ENCODE measurements at regions not wholly inside any gene's neighbourhood (a gene's known extent, or its start where the extent isn't known, plus 50 kb on each side); places are given as distances from the start of the nearest gene placed in this dataset.

- Mint-ChIP-seq H3K4me1 (ENCODE audit: low read depth) (no peaks in the 10 kb centered on the region), H3K36me3 (ENCODE audit: low read depth) (no peaks in the 10 kb centered on the region), H3K4me3 (no peak overlapping the region), H3K9me3 (no peaks in the 10 kb centered on the region), H3K27ac (no peak overlapping the region), H3K27me3 (peaks cover 7% of the 10 kb centered on the region)
- TF ChIP-seq CTCF (IDR thresholded peaks at IDR 0.05) = no peak
- POLR2A ChIA-PET = no interaction called here
- ATAC-seq (no peak), DNase-seq (no peak)
- CTCF ChIA-PET = no interaction called here
- intact Hi-C loops (cut with micrococcal nuclease) = no loop called here
Measured at GRCh38 chr7:41779918-41780317, 77.0 kb upstream of the INHBA start.

GRCh38 chr7:41777894-41778596, 75.2 kb upstream of the INHBA start:
- no peaks in the 10 kb centered on the region for H3K36me3 Mint-ChIP-seq (ENCODE audit: low read depth)
- no peak for ATAC-seq
- intact Hi-C loops (cut with micrococcal nuclease) = no loop called here
- H3K4me1 Mint-ChIP-seq (ENCODE audit: low read depth) = no peaks in the 10 kb centered on the region
- peaks cover 7% of the 10 kb centered on the region for H3K27me3 Mint-ChIP-seq
- POLR2A ChIA-PET = no interaction called here
- H3K4me3 Mint-ChIP-seq = no peak overlapping the region
- DNase-seq = no peak
- TF ChIP-seq CTCF (IDR thresholded peaks at IDR 0.05) = no peak
- H3K9me3 Mint-ChIP-seq = no peaks in the 10 kb centered on the region
- H3K27ac Mint-ChIP-seq = no peak overlapping the region
- CTCF ChIA-PET = no interaction called here

GRCh38 chr7:41774966-41775365, 72.1 kb upstream of the INHBA start:
- TF ChIP-seq CTCF (IDR thresholded peaks at IDR 0.05) = no peak
- Mint-ChIP-seq H3K4me3 (no peak overlapping the region), H3K9me3 (no peaks in the 10 kb centered on the region), H3K27me3 (peaks cover 4% of the 10 kb centered on the region), H3K36me3 (ENCODE audit: low read depth) (no peaks in the 10 kb centered on the region), H3K27ac (no peak overlapping the region), H3K4me1 (ENCODE audit: low read depth) (no peaks in the 10 kb centered on the region)
- ChIA-PET CTCF (no interaction called here), POLR2A (no interaction called here)
- ATAC-seq = no peak
- intact Hi-C loops (cut with micrococcal nuclease) = no loop called here
- DNase-seq = no peak

DNA sequence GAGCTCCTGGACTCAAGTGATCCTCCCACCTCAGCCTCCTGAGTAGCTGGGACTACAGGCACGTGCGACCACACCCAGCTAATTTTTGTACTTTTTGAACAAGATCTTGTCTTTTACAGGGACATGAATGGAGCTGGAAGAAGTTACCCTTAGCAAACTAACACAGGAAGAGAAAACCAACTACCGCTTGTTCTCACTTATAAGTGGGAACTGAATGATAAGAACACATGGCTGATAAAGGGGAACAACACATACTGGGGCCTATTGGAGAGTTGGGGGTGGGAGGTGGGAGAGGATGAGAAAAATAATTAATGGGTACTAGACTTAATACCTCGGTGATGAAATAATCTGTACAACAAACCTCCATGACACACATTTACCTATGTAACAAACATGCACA, 70.9 kb upstream of the INHBA start:
- POLR2A ChIA-PET = no interaction called here
- no peak overlapping the region for H3K4me3 Mint-ChIP-seq
- DNase-seq = no peak
- no peaks in the 10 kb centered on the region for H3K36me3 Mint-ChIP-seq (ENCODE audit: low read depth)
- CTCF ChIA-PET = no interaction called here
- TF ChIP-seq CTCF (IDR thresholded peaks at IDR 0.05) = no peak
- peaks cover 2% of the 10 kb centered on the region for H3K27me3 Mint-ChIP-seq
- H3K4me1 Mint-ChIP-seq (ENCODE audit: low read depth) = no peaks in the 10 kb centered on the region
- intact Hi-C loops (cut with micrococcal nuclease) = no loop called here
- H3K9me3 Mint-ChIP-seq = no peaks in the 10 kb centered on the region
- ATAC-seq = no peak
- no peak overlapping the region for H3K27ac Mint-ChIP-seq

GRCh38 chr7:41771717-41772116, 68.8 kb upstream of the INHBA start:
- ATAC-seq (no peak), DNase-seq (no peak)
- Mint-ChIP-seq H3K27ac (no peak overlapping the region), H3K4me3 (no peak overlapping the region), H3K27me3 (peaks cover 2% of the 10 kb centered on the region), H3K9me3 (no peaks in the 10 kb centered on the region), H3K36me3 (ENCODE audit: low read depth) (no peaks in the 10 kb centered on the region), H3K4me1 (ENCODE audit: low read depth) (no peaks in the 10 kb centered on the region)
- TF ChIP-seq CTCF (IDR thresholded peaks at IDR 0.05) = no peak
- ChIA-PET POLR2A (no interaction called here), CTCF (no interaction called here)
- intact Hi-C loops (cut with micrococcal nuclease) = no loop called here

Data from activated CD8-positive, alpha-beta T cell treated with anti-CD3 and anti-CD28 coated beads for 36 hours (primary cell).